HEK293 (cell line): ENCODE measurements at regions not wholly inside any gene's neighbourhood (a gene's known extent, or its start where the extent isn't known, plus 50 kb on each side); places are given as distances from the start of the nearest gene placed in this dataset.

Source experiments
- CTCF ChIP-seq: fragments of 450-650 bp; formaldehyde crosslinking; IDR thresholded peaks from 2 replicates; pipeline ENCODE4 v1.5.1; 2016; ENCODE audit warnings: missing biosample characterization, missing genetic modification characterization
- PRDM2 ChIP-seq: fragments of 450-650 bp; formaldehyde crosslinking; IDR thresholded peaks from 2 replicates; pipeline ENCODE4 v1.5.1; 2016; ENCODE audit warnings: missing biosample characterization, missing genetic modification characterization, borderline replicate concordance
- REST ChIP-seq: fragments of 450-650 bp; formaldehyde crosslinking; IDR thresholded peaks from 2 replicates; pipeline ENCODE4 v1.5.1; 2016; ENCODE audit warnings: missing biosample characterization, missing genetic modification characterization
- TRIM28 ChIP-seq: IDR thresholded peaks from 2 replicates; pipeline ENCODE4 v1.6.1; 2011; ENCODE audit warnings: low read length, control low read depth, borderline replicate concordance
- ZBTB21 ChIP-seq: fragments of 450-650 bp; formaldehyde crosslinking; IDR thresholded peaks from 2 replicates; pipeline ENCODE4 v1.5.1; 2017; ENCODE audit warnings: missing biosample characterization, missing genetic modification characterization
- ZNF416 ChIP-seq: fragments of 450-650 bp; formaldehyde crosslinking; IDR thresholded peaks from 2 replicates; pipeline ENCODE4 v1.5.1; 2016; ENCODE audit warnings: missing biosample characterization, missing genetic modification characterization
- ZNF580 ChIP-seq: fragments of 450-650 bp; formaldehyde crosslinking; IDR thresholded peaks from 2 replicates; pipeline ENCODE4 v1.5.1; 2016; ENCODE audit warnings: missing biosample characterization, missing genetic modification characterization

GRCh38 chr6:140051521-140052512 is 677.4 kb upstream of the CITED2 start:
- no peak for TF ChIP-seq TRIM28
- no peak for TF ChIP-seq ZNF580 (tag by site-specific recombination)
- no peak for TF ChIP-seq ZNF416 (tag by site-specific recombination)
- TF ChIP-seq CTCF (tag by site-specific recombination): no peak
- TF ChIP-seq PRDM2 (tag by site-specific recombination): no peak
- TF ChIP-seq REST (tag by site-specific recombination): no peak
- no peak for TF ChIP-seq ZBTB21 (tag by site-specific recombination)
